ENCODE measurements at regions not wholly inside any gene's neighbourhood (a gene's known extent, or its start where the extent isn't known, plus 50 kb on each side); places are given as distances from the start of the nearest gene placed in this dataset.
A peak's percentile ranks its signal among the peaks of the same experiment; 100 is the strongest.
"Not testable (repeated sequence)": the region's sequence is repeated elsewhere in the genome, so short reads cannot be mapped to it uniquely, and the experiment has no call there.

- POLR2A ChIA-PET, result no interaction called here
- peak in 1 of 2 donors; percentile 44 for ATAC-seq
These were observed 237.6 kb downstream of the RAP2B start for GRCh38 chr3:153399636-153400035.

GRCh38 chr3:153400641-153401040, 238.6 kb downstream of the RAP2B start:
- Mint-ChIP-seq H3K27me3 (no peaks in the 10 kb centered on the region), H3K36me3 (peaks cover 0 to 5% (median 0%) of the 10 kb centered on the region in 3 donors), H3K27ac (peak overlapping the region in 1 of 10 donors; percentile 24), H3K4me1 (peaks cover 10 to 24% (median 23%) of the 10 kb centered on the region in 4 donors), H3K4me3 (no peak overlapping the region), H3K9me3 (peaks cover 0 to 4% (median 0%) of the 10 kb centered on the region in 9 donors)
- POLR2A ChIA-PET, result no interaction called here
- DNase-seq, result no peak
- no peak for ATAC-seq

More at GRCh38 chr3:153399636-153400035, 237.6 kb downstream of the RAP2B start:
- peaks cover 10 to 24% (median 23%) of the 10 kb centered on the region in 4 donors for H3K4me1 Mint-ChIP-seq
- peaks cover 0 to 9% (median 3%) of the 10 kb centered on the region in 9 donors for H3K9me3 Mint-ChIP-seq
- no peaks in the 10 kb centered on the region for H3K27me3 Mint-ChIP-seq
- H3K4me3 Mint-ChIP-seq, result peak overlapping the region in 4 of 10 donors; percentile 8 to 26 (median 20)
- H3K36me3 Mint-ChIP-seq, result peaks cover 0 to 11% (median 0%) of the 10 kb centered on the region in 3 donors
- no peak for DNase-seq
- H3K27ac Mint-ChIP-seq, result peak overlapping the region in 4 of 10 donors; percentile 9 to 44 (median 18)

- no peak for DNase-seq
- POLR2A ChIA-PET, result no interaction called here
- no peaks in the 10 kb centered on the region for H3K36me3 Mint-ChIP-seq
These were observed 242.1 kb downstream of the RAP2B start for GRCh38 chr3:153404157-153404556.

GRCh38 chr3:153405320-153405719, 243.3 kb downstream of the RAP2B start:
- H3K27ac Mint-ChIP-seq, H3K27me3 Mint-ChIP-seq, ATAC-seq, POLR2A ChIA-PET, H3K9me3 Mint-ChIP-seq, H3K36me3 Mint-ChIP-seq, H3K4me3 Mint-ChIP-seq, DNase-seq: not testable (repeated sequence)
- peaks cover 5 to 14% (median 8%) of the 10 kb centered on the region in 4 donors for H3K4me1 Mint-ChIP-seq

More at GRCh38 chr3:153404157-153404556, 242.1 kb downstream of the RAP2B start:
- peaks cover 5 to 17% (median 16%) of the 10 kb centered on the region in 4 donors for H3K4me1 Mint-ChIP-seq
- no peaks in the 10 kb centered on the region for H3K9me3 Mint-ChIP-seq
- H3K27ac Mint-ChIP-seq, result no peak overlapping the region
- no peak overlapping the region for H3K4me3 Mint-ChIP-seq
- no peaks in the 10 kb centered on the region for H3K27me3 Mint-ChIP-seq
- ATAC-seq, result no peak

GRCh38 chr3:153410517-153410916, 248.5 kb downstream of the RAP2B start:
- no peaks in the 10 kb centered on the region for H3K9me3 Mint-ChIP-seq
- no peaks in the 10 kb centered on the region for H3K27me3 Mint-ChIP-seq
- DNase-seq (no peak), ATAC-seq (no peak)
- H3K4me3 Mint-ChIP-seq, result peak overlapping the region in 1 of 10 donors; percentile 42
- no peak overlapping the region for H3K27ac Mint-ChIP-seq
- POLR2A ChIA-PET, result no interaction called here
- no peaks in the 10 kb centered on the region for H3K36me3 Mint-ChIP-seq
- peaks cover 4 to 16% (median 9%) of the 10 kb centered on the region in 4 donors for H3K4me1 Mint-ChIP-seq

- H3K4me1 Mint-ChIP-seq, result peaks cover 4 to 12% (median 8%) of the 10 kb centered on the region in 4 donors
- POLR2A ChIA-PET, result no interaction called here
- H3K36me3 Mint-ChIP-seq, result peaks cover 0 to 24% (median 21%) of the 10 kb centered on the region in 3 donors
- no peak overlapping the region for H3K27ac Mint-ChIP-seq
- peaks cover 0 to 1% (median 0%) of the 10 kb centered on the region in 5 donors for H3K27me3 Mint-ChIP-seq
- H3K4me3 Mint-ChIP-seq, result no peak overlapping the region
- DNase-seq, result no peak
- ATAC-seq, result no peak
- H3K9me3 Mint-ChIP-seq, result peaks cover 6 to 34% (median 14%) of the 10 kb centered on the region in 9 donors
These were observed 253.0 kb downstream of the RAP2B start for GRCh38 chr3:153414982-153415381.

- H3K9me3 Mint-ChIP-seq, result peaks cover 20 to 61% (median 51%) of the 10 kb centered on the region in 9 donors
These were observed 260.3 kb downstream of the RAP2B start for GRCh38 chr3:153422314-153422713.

GRCh38 chr3:153423820-153424219, 261.8 kb downstream of the RAP2B start:
- POLR2A ChIA-PET, H3K4me1 Mint-ChIP-seq, H3K27me3 Mint-ChIP-seq, DNase-seq, H3K27ac Mint-ChIP-seq, ATAC-seq, H3K4me3 Mint-ChIP-seq: not testable (repeated sequence)
- peaks cover 16 to 50% (median 41%) of the 10 kb centered on the region in 9 donors for H3K9me3 Mint-ChIP-seq
- peaks cover 0 to 43% (median 29%) of the 10 kb centered on the region in 3 donors for H3K36me3 Mint-ChIP-seq

More at GRCh38 chr3:153422314-153422713, 260.3 kb downstream of the RAP2B start:
- H3K27me3 Mint-ChIP-seq, result peaks cover 0 to 1% (median 0%) of the 10 kb centered on the region in 5 donors
- H3K4me1 Mint-ChIP-seq, result peaks cover 0 to 4% (median 0%) of the 10 kb centered on the region in 4 donors
- ATAC-seq (no peak), DNase-seq (no peak)
- H3K36me3 Mint-ChIP-seq, result peaks cover 0 to 49% (median 40%) of the 10 kb centered on the region in 3 donors
- H3K4me3 Mint-ChIP-seq, result no peak overlapping the region
- no peak overlapping the region for H3K27ac Mint-ChIP-seq
- POLR2A ChIA-PET, result no interaction called here

GRCh38 chr3:153426344-153426743, 264.3 kb downstream of the RAP2B start:
- no peak for DNase-seq
- Mint-ChIP-seq H3K4me3 (no peak overlapping the region), H3K27ac (no peak overlapping the region), H3K9me3 (peaks cover 16 to 41% (median 31%) of the 10 kb centered on the region in 9 donors), H3K27me3 (no peaks in the 10 kb centered on the region), H3K4me1 (peaks cover 0 to 4% (median 0%) of the 10 kb centered on the region in 4 donors), H3K36me3 (peaks cover 0 to 34% (median 24%) of the 10 kb centered on the region in 3 donors)
- POLR2A ChIA-PET, result no interaction called here
- ATAC-seq, result no peak

GRCh38 chr3:153426803-153427202, 264.8 kb downstream of the RAP2B start:
- ATAC-seq, result no peak
- Mint-ChIP-seq H3K27me3 (no peaks in the 10 kb centered on the region), H3K36me3 (peaks cover 0 to 34% (median 24%) of the 10 kb centered on the region in 3 donors), H3K4me1 (peaks cover 0 to 4% (median 0%) of the 10 kb centered on the region in 4 donors), H3K27ac (no peak overlapping the region), H3K9me3 (peaks cover 16 to 41% (median 31%) of the 10 kb centered on the region in 9 donors), H3K4me3 (no peak overlapping the region)
- POLR2A ChIA-PET, result no interaction called here
- no peak for DNase-seq

GRCh38 chr3:153429821-153430220, 267.8 kb downstream of the RAP2B start:
- Mint-ChIP-seq H3K27ac (no peak overlapping the region), H3K9me3 (peaks cover under 1 to 18% (median 6%) of the 10 kb centered on the region in 9 donors), H3K4me1 (no peaks in the 10 kb centered on the region), H3K4me3 (no peak overlapping the region), H3K36me3 (peaks cover 0 to 7% (median 2%) of the 10 kb centered on the region in 3 donors), H3K27me3 (no peaks in the 10 kb centered on the region)
- POLR2A ChIA-PET, result no interaction called here
- ATAC-seq (no peak), DNase-seq (no peak)

- ATAC-seq, result no peak
- Mint-ChIP-seq H3K27me3 (no peaks in the 10 kb centered on the region), H3K4me1 (no peaks in the 10 kb centered on the region), H3K27ac (no peak overlapping the region), H3K4me3 (no peak overlapping the region), H3K36me3 (no peaks in the 10 kb centered on the region), H3K9me3 (peaks cover 0 to 5% (median 0%) of the 10 kb centered on the region in 9 donors)
- DNase-seq, result no peak
- POLR2A ChIA-PET, result no interaction called here
These were observed 269.1 kb downstream of the RAP2B start for GRCh38 chr3:153431076-153431475.

GRCh38 chr3:153437666-153438065, 275.6 kb downstream of the RAP2B start:
- POLR2A ChIA-PET, result no interaction called here
- no peak overlapping the region for H3K27ac Mint-ChIP-seq
- H3K36me3 Mint-ChIP-seq, result no peaks in the 10 kb centered on the region
- no peaks in the 10 kb centered on the region for H3K27me3 Mint-ChIP-seq
- H3K4me1 Mint-ChIP-seq, result peaks cover 6 to 25% (median 16%) of the 10 kb centered on the region in 4 donors
- H3K9me3 Mint-ChIP-seq, result no peaks in the 10 kb centered on the region
- DNase-seq (no peak), ATAC-seq (no peak)
- H3K4me3 Mint-ChIP-seq, result peak overlapping the region in 2 of 10 donors; percentile 24 to 56

- peak overlapping the region in 1 of 10 donors; percentile 55 for H3K27ac Mint-ChIP-seq
- POLR2A ChIA-PET, result no interaction called here
- no peaks in the 10 kb centered on the region for H3K36me3 Mint-ChIP-seq
- DNase-seq (no peak), ATAC-seq (no peak)
- H3K9me3 Mint-ChIP-seq, result no peaks in the 10 kb centered on the region
- H3K27me3 Mint-ChIP-seq, result no peaks in the 10 kb centered on the region
- no peak overlapping the region for H3K4me3 Mint-ChIP-seq
- H3K4me1 Mint-ChIP-seq, result peaks cover 6 to 30% (median 21%) of the 10 kb centered on the region in 4 donors
These were observed 276.2 kb downstream of the RAP2B start for GRCh38 chr3:153438271-153438670.
